ENCODE measurements at regions not wholly inside any gene's neighbourhood (a gene's known extent, or its start where the extent isn't known, plus 50 kb on each side); places are given as distances from the start of the nearest gene placed in this dataset.

- H3K27me3 ChIP-seq, result no peaks in the 10 kb centered on the region
- H3K36me3 ChIP-seq, result no peaks in the 10 kb centered on the region
- no peak for TF ChIP-seq CTCF (IDR thresholded peaks at IDR 0.05)
- no peak for TF ChIP-seq POLR2A (IDR thresholded peaks at IDR 0.05)
- 79 to 83% (median 80%) methylated on average over 2 of the region's 2 CpGs for WGBS, 4 donors
- DNase-seq (no peak), ATAC-seq (no peak)
- intact Hi-C loops (cut with DNase I), result no loop called here
- H3K4me1 ChIP-seq, result no peaks in the 10 kb centered on the region
- H3K9me3 ChIP-seq, result peaks cover 0 to 47% (median 9%) of the 10 kb centered on the region in 12 donors
- H3K27ac ChIP-seq, result no peak overlapping the region
- H3K4me3 ChIP-seq, result no peak overlapping the region
These were observed 698.4 kb upstream of the LRRTM1 start for GRCh38 chr2:81002906-81003305.

- Histone ChIP-seq H3K27ac (no peak overlapping the region), H3K4me3 (no peak overlapping the region), H3K36me3 (no peaks in the 10 kb centered on the region), H3K27me3 (no peaks in the 10 kb centered on the region), H3K4me1 (no peaks in the 10 kb centered on the region), H3K9me3 (peaks cover 0 to 34% (median 4%) of the 10 kb centered on the region in 12 donors)
- no peak for TF ChIP-seq CTCF (IDR thresholded peaks at IDR 0.05)
- TF ChIP-seq POLR2A (IDR thresholded peaks at IDR 0.05), result no peak
- intact Hi-C loops (cut with DNase I), result no loop called here
- no peak for ATAC-seq
- no peak for DNase-seq
- WGBS, 4 donors, result 94 to 100% (median 97%) methylated on average over 2 of the region's 2 CpGs
These were observed 682.9 kb upstream of the LRRTM1 start for GRCh38 chr2:80987466-80987865.

GRCh38 chr2:80969900-80970299 is 665.3 kb upstream of the LRRTM1 start:
- Histone ChIP-seq H3K4me1 (no peaks in the 10 kb centered on the region), H3K4me3 (no peak overlapping the region), H3K27ac (no peak overlapping the region), H3K9me3 (peaks cover 0 to 66% (median 20%) of the 10 kb centered on the region in 12 donors), H3K36me3 (no peaks in the 10 kb centered on the region), H3K27me3 (no peaks in the 10 kb centered on the region)
- no peak for ATAC-seq
- intact Hi-C loops (cut with DNase I), result no loop called here
- no peak for TF ChIP-seq CTCF (IDR thresholded peaks at IDR 0.05)
- TF ChIP-seq POLR2A (IDR thresholded peaks at IDR 0.05), result no peak
- no peak for DNase-seq

GRCh38 chr2:80968450-80968849 is 663.9 kb upstream of the LRRTM1 start:
- no peaks in the 10 kb centered on the region for H3K4me1 ChIP-seq
- ATAC-seq (no peak), DNase-seq (no peak)
- H3K27me3 ChIP-seq, result no peaks in the 10 kb centered on the region
- H3K36me3 ChIP-seq, result no peaks in the 10 kb centered on the region
- H3K4me3 ChIP-seq, result no peak overlapping the region
- TF ChIP-seq CTCF (IDR thresholded peaks at IDR 0.05) (no peak), POLR2A (IDR thresholded peaks at IDR 0.05) (no peak)
- H3K9me3 ChIP-seq, result peaks cover 0 to 69% (median 21%) of the 10 kb centered on the region in 12 donors
- H3K27ac ChIP-seq, result no peak overlapping the region
- intact Hi-C loops (cut with DNase I), result no loop called here
- 64 to 70% (median 68%) methylated on average over 3 of the region's 3 CpGs for WGBS, 4 donors

Data from heart left ventricle (tissue), 16 donors.